Endothelial cell of umbilical vein (primary cell): ENCODE measurements at regions not wholly inside any gene's neighbourhood (a gene's known extent, or its start where the extent isn't known, plus 50 kb on each side); places are given as distances from the start of the nearest gene placed in this dataset.

Experiments
- BruUV-seq: library from RNA; stranded (reverse); fragments of 400-500 nt; replicated peaks from 2 replicates; lab custom pipeline; 2021; lab: Mats Ljungman, UMichigan
- CTCF ChIA-PET: fragments of 300-600, 350-600 bp; sonication (Branson Sonifier 250); formaldehyde crosslinking; loops from one replicate; lab custom pipeline; 2021; ENCODE audit warnings: antibody characterized with exemption, inconsistent platforms; lab: Charles Lee
- POLR2A ChIA-PET: fragments of 300-600, 350-600 bp; sonication (Branson Sonifier 250); formaldehyde crosslinking; loops from one replicate; lab custom pipeline; 2021; ENCODE audit warnings: antibody characterized with exemption, inconsistent platforms; lab: Charles Lee
- DNase-seq: peaks from one replicate; pipeline ENCODE4 v3.0.0-alpha.2; 2011; ENCODE audit warnings: low read depth, low spot score
- FAIRE-seq: peaks from 2 replicates; lab custom pipeline; 2011; peaks lifted over from hg19 to GRCh38; lab: Jason Lieb, UNC
- H2AFZ ChIP-seq: 2 replicates; pipeline ENCODE4 v1.6.0; 2012; ENCODE audit warnings: low read depth, low read length, control low read depth, inconsistent platforms
- H3K27ac ChIP-seq: 2 replicates; pipeline ENCODE4 v1.5.1; 2011; ENCODE audit warnings: low read depth, mild to moderate bottlenecking, control low read depth, low read length, moderate library complexity; ENCODE audit not compliant: insufficient read depth
- H3K27me3 ChIP-seq, 2 experiments: 2 replicates each; pipeline versions ENCODE4 v1.6.0 to v1.6.1; 2011; ENCODE audit warnings: low read length in 2 of 2, mixed read lengths in 1 of 2; ENCODE audit not compliant: control insufficient read depth in 2 of 2, insufficient read depth in 2 of 2
- H3K36me3 ChIP-seq, 2 experiments: 2 replicates in 1 of 2; 3 replicates in 1 of 2; pipeline ENCODE4 v1.5.1; 2011; ENCODE audit warnings: low read length in 2 of 2, mild to moderate bottlenecking in 1 of 2, moderate library complexity in 1 of 2; ENCODE audit not compliant: control insufficient read depth in 2 of 2, insufficient read depth in 2 of 2; ENCODE audit errors: extremely low read depth in 1 of 2
- H3K4me1 ChIP-seq: 3 replicates; pipeline ENCODE4 v1.5.1; 2011; ENCODE audit warnings: mild to moderate bottlenecking, low read length; ENCODE audit not compliant: control insufficient read depth, insufficient read depth; ENCODE audit errors: extremely low read depth
- H3K4me2 ChIP-seq: 2 replicates; pipeline ENCODE4 v1.6.1; 2011; ENCODE audit warnings: low read length, control low read depth, mixed read lengths; ENCODE audit not compliant: insufficient read depth
- H3K4me3 ChIP-seq, 3 experiments: fragments of 200-600 bp in 1 of 3; sonication (generic), shearing (Covaris generic) in 1 of 3; replicated peaks in 1 of 3; 2 replicates each; pipeline ENCODE4 v1.5.1; 2011 to 2016; ENCODE audit warnings: control low read depth in 3 of 3, low read length in 3 of 3, mild to moderate bottlenecking in 2 of 3, inconsistent platforms in 1 of 3, low read depth in 1 of 3, moderate library complexity in 1 of 3; ENCODE audit not compliant: insufficient read depth in 1 of 3
- H3K79me2 ChIP-seq: 2 replicates; pipeline ENCODE4 v1.6.0; 2012; ENCODE audit warnings: low read length, inconsistent platforms; ENCODE audit not compliant: control insufficient read depth, insufficient read depth
- H3K9ac ChIP-seq: replicated peaks from 2 replicates; pipeline ENCODE3; 2011; ENCODE audit warnings: low read length, control low read depth; ENCODE audit not compliant: insufficient read depth; ENCODE audit errors: extremely low read depth
- H3K9me1 ChIP-seq: replicated peaks from 3 replicates; pipeline ENCODE4 v1.6.0; 2011; ENCODE audit warnings: mild to moderate bottlenecking, low read length; ENCODE audit not compliant: control insufficient read depth, insufficient read depth; ENCODE audit errors: extremely low read depth
- H3K9me3 ChIP-seq: replicated peaks from 2 replicates; pipeline ENCODE4 v1.5.1; 2012; ENCODE audit warnings: low read length, inconsistent platforms; ENCODE audit not compliant: control insufficient read depth, insufficient read depth
- H4K20me1 ChIP-seq: replicated peaks from 2 replicates; pipeline ENCODE3; 2011; ENCODE audit warnings: mild to moderate bottlenecking, low read length; ENCODE audit not compliant: control insufficient read depth, insufficient read depth; ENCODE audit errors: extremely low read depth
- CTCF ChIP-seq, 2 donors: IDR thresholded peaks; 1 replicate in 1 of 2; 2 replicates in 1 of 2; pipeline ENCODE4 v1.5.1; 2011; ENCODE audit warnings: low read length in 2 of 2, mild to moderate bottlenecking in 2 of 2, moderate library complexity in 2 of 2, control low read depth in 1 of 2, inconsistent platforms in 1 of 2, low read depth in 1 of 2; ENCODE audit not compliant: insufficient read depth in 1 of 2; ENCODE audit errors: extremely low read depth in 1 of 2
- FOS ChIP-seq: IDR thresholded peaks from 2 replicates; pipeline ENCODE4 v1.6.1; 2011; ENCODE audit warnings: mild to moderate bottlenecking, low read length, moderate library complexity, borderline replicate concordance; ENCODE audit not compliant: insufficient read depth
- GATA2 ChIP-seq: IDR thresholded peaks from 2 replicates; pipeline ENCODE4 v1.7.0; 2011; ENCODE audit warnings: low read depth, mild to moderate bottlenecking, moderate library complexity, mixed read lengths, low read length; ENCODE audit not compliant: insufficient read length, insufficient read depth
- JUN ChIP-seq: IDR thresholded peaks from 2 replicates; pipeline ENCODE4 v1.6.1; 2011; ENCODE audit warnings: borderline replicate concordance, low read depth; ENCODE audit not compliant: insufficient read length, insufficient read depth
- MYC ChIP-seq: IDR thresholded peaks from one replicate; pipeline ENCODE4 v1.6.1; 2011; ENCODE audit warnings: mild to moderate bottlenecking, low read depth, low read length
- POLR2A ChIP-seq: IDR thresholded peaks from 2 replicates; pipeline ENCODE4 v1.6.1; 2012; ENCODE audit warnings: low read depth, mild to moderate bottlenecking, control low read depth, low read length
- POLR2AphosphoS5 ChIP-seq: IDR thresholded peaks from 2 replicates; pipeline ENCODE4 v1.6.1; 2012; ENCODE audit warnings: low read depth, mild to moderate bottlenecking, control low read depth, low read length, moderate library complexity; ENCODE audit not compliant: insufficient read depth
- dilution Hi-C: fragments of 300-500 bp; cut with MboI; formaldehyde crosslinking; loops from one replicate; pipeline ENCODE4 v1.15.0; 2019; ENCODE audit warnings: low sequenced_read_pairs; ENCODE audit not compliant: extremely low pct_ligation_motif_present
- intact Hi-C: fragments of 100-400 bp; cut with micrococcal nuclease; formaldehyde crosslinking; loops from one replicate; pipeline ENCODE4 v1.10.0; 2022

- POLR2A ChIA-PET, result no interaction called here
- Histone ChIP-seq H4K20me1 (no peaks in the 10 kb centered on the region), H3K9ac (no peak overlapping the region), H3K9me1 (no peaks in the 10 kb centered on the region), H3K36me3 (no peaks in the 10 kb centered on the region), H3K9me3 (no peaks in the 10 kb centered on the region), H3K4me2 (no peak overlapping the region), H2AFZ (no peak overlapping the region), H3K27ac (no peak overlapping the region), H3K4me1 (no peaks in the 10 kb centered on the region), H3K79me2 (no peaks in the 10 kb centered on the region), H3K4me3 (no peak overlapping the region), H3K27me3 (no peaks in the 10 kb centered on the region)
- FAIRE-seq (no peak), DNase-seq (no peak)
- BruUV-seq, result no TSS peak
- intact Hi-C loops, result no loop called here
- TF ChIP-seq JUN, result no peak
- TF ChIP-seq GATA2, result no peak
- no peak for TF ChIP-seq POLR2A
- CTCF ChIA-PET, result no interaction called here
- dilution Hi-C loops, result no loop called here
Measured at GRCh38 chr13:80055847-80056246, 285.1 kb downstream of the SPRY2 start.

GRCh38 chr13:80054806-80055205 is 286.1 kb downstream of the SPRY2 start:
- dilution Hi-C loops (no loop called here), intact Hi-C loops (no loop called here)
- Histone ChIP-seq H3K4me2 (no peak overlapping the region), H3K9ac (no peak overlapping the region), H3K27me3 (no peaks in the 10 kb centered on the region), H3K27ac (no peak overlapping the region), H3K4me1 (peaks cover 10% of the 10 kb centered on the region), H3K79me2 (no peaks in the 10 kb centered on the region), H3K9me1 (no peaks in the 10 kb centered on the region), H2AFZ (no peak overlapping the region), H4K20me1 (no peaks in the 10 kb centered on the region), H3K9me3 (no peaks in the 10 kb centered on the region), H3K36me3 (no peaks in the 10 kb centered on the region), H3K4me3 (no peak overlapping the region)
- no peak for TF ChIP-seq MYC
- TF ChIP-seq JUN, result no peak
- TF ChIP-seq FOS, result no peak
- no peak for TF ChIP-seq CTCF (IDR thresholded peaks at IDR 0.05; ENCODE audit: extremely low read depth in 1 of 2, insufficient read depth in 1 of 2, low read depth in 1 of 2, low read length in 2 of 2)
- TF ChIP-seq POLR2AphosphoS5, result no peak
- no peak for TF ChIP-seq POLR2A
- no TSS peak for BruUV-seq
- ChIA-PET CTCF (no interaction called here), POLR2A (no interaction called here)
- no peak for FAIRE-seq
- no peak for DNase-seq
